ENCODE measurements at regions not wholly inside any gene's neighbourhood (a gene's known extent, or its start where the extent isn't known, plus 50 kb on each side); places are given as distances from the start of the nearest gene placed in this dataset.

GRCh38 chr11:13166036-13166435 lies 111.6 kb upstream of the BMAL1 start:
- TF ChIP-seq POLR2AphosphoS5 (IDR thresholded peaks at IDR 0.05; ENCODE audit: low read depth, low read length) = no peak
- TF ChIP-seq TAF1 (IDR thresholded peaks at IDR 0.05; ENCODE audit: borderline replicate concordance, low read depth, low read length) = no peak

Measured in GM12892 (cell line).